Loucy (cell line): ENCODE measurements at regions not wholly inside any gene's neighbourhood (a gene's known extent, or its start where the extent isn't known, plus 50 kb on each side); places are given as distances from the start of the nearest gene placed in this dataset.

ENCODE experiments used
- CTCF ChIP-seq: fragments of 200-600 bp; sonication (generic); conservative IDR thresholded peaks from 2 replicates; pipeline ENCODE4 v1.5.1; 2014; ENCODE audit warnings: mild to moderate bottlenecking, antibody characterized with exemption, low read length
- EZH2phosphoT487 ChIP-seq: fragments of 200-600 bp; IDR thresholded peaks from 2 replicates; pipeline ENCODE4 v1.6.1; 2018; ENCODE audit warnings: antibody characterized with exemption, mild to moderate bottlenecking, moderate library complexity, borderline replicate concordance

- TF ChIP-seq CTCF (no peak), EZH2phosphoT487 (no peak)
These were observed 117.4 kb downstream of the AXIN2 start for GRCh38 chr17:65444049-65444448.
